HG02885 (cell line): ENCODE measurements at regions not wholly inside any gene's neighbourhood (a gene's known extent, or its start where the extent isn't known, plus 50 kb on each side); places are given as distances from the start of the nearest gene placed in this dataset.

ENCODE experiments used
- ATAC-seq: cut with Tn5 transposase; IDR thresholded peaks from one replicate; pipeline ENCODE4 v1.9.1; 2021; ENCODE audit warnings: mild to moderate bottlenecking; ENCODE audit not compliant: unreplicated experiment, poor library complexity

GRCh38 chr20:60237981-60238380 lies 279.8 kb downstream of the CDH26 start:
- ATAC-seq: no peak

DNA sequence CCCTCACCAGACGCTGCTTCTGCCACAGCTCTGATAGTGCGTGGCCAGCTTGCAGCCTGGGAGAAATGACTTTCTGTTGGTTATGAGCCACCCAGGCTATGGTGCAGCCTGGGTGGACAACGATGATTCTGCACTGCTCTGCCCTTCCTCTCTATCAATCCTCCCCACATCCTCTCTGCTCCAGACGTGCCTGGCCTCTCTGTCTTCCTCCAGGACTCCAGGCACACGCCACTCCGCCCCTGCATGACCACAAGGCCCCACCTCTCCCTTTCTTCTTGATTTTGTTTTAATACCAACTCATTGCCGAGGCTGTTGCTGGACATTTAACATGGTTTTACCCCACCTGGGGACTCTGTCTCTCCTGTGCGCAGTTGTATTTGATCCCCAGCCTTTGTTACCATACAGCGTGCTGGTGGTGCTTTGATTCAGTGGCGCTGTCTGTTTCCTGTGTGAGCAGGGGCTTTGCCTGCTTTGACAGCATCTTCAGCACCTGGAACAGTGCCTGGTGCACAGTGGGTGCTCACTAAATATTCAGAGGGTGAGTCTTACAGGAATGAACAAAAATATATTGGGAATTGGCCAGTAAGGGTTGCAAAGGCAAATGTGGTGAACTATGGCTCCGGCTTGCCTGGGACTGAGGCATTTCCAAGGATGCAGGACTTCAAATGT lies 280.9 kb downstream of the CDH26 start:
- no peak for ATAC-seq

DNA sequence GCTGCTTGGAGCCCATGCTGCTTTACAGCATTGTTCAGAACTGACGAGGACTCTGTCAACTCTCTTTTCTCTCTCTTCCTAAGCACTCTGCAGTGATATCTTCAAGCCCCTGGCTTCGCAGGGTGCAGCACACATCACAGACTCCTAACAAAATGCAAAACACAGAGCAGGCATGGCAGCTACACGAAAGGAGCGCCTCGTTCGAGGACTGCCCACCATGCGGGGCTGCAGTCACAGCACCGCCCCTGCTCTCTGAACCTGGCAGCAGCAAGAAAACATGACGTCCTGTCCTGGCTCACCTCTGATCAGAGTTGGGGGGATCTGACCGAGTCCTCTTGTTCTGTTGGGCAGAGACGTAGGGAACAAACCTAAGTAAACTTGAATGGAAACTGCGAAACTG lies 281.7 kb downstream of the CDH26 start:
- no peak for ATAC-seq

- ATAC-seq: no peak
These were observed 282.2 kb downstream of the CDH26 start for GRCh38 chr20:60240415-60240814.

GRCh38 chr20:60240986-60241385 lies 282.8 kb downstream of the CDH26 start:
- no peak for ATAC-seq

- no peak for ATAC-seq
These were observed 284.7 kb downstream of the CDH26 start for GRCh38 chr20:60242836-60243505.

- no peak for ATAC-seq
These were observed 286.3 kb downstream of the CDH26 start for GRCh38 chr20:60244373-60245146.

GRCh38 chr20:60246751-60247150 lies 288.5 kb downstream of the CDH26 start:
- no peak for ATAC-seq

DNA sequence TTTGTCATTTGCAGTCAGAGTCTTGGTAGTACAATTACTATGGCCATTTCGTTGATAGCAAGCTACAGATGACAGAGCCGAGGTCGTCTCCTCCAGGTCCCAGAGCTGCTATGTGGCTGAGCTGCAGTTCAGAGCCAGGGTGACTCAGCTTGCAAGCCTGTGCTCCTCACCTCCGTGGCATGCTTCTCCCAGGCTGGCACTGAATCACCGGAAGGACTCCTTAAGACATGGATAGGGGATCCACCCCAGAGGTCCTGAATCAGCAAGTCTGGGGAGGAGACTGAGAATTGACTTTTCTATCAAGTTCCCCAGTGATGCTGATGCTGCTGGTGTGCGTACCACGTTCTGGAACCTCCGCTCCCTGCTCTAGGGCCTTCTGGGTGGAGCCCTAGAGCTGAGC lies 291.2 kb downstream of the CDH26 start:
- no peak for ATAC-seq

- no peak for ATAC-seq
These were observed 292.0 kb downstream of the CDH26 start for GRCh38 chr20:60250251-60250650.

DNA sequence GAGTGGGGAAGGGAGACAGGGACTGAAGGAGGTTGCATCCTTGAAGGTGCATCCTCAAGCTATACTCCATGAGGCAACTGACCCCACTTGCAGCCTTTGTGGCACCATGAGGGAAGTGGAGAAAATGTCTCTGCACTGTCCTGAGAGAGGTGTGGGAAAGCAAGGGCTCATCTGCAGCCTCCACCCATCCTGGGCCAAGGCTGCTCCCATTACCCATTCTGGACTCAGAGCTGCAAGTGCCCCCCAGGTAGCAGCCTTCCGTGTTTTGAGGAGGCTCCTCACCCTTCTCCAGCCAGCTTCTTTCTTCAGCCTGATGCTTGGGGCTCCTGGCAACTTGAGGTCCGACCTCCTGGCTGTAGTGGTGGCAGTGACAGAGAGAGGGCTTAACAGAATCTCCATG lies 294.6 kb downstream of the CDH26 start:
- ATAC-seq: no peak

- ATAC-seq: no peak
These were observed 295.2 kb downstream of the CDH26 start for GRCh38 chr20:60253471-60253870.

DNA sequence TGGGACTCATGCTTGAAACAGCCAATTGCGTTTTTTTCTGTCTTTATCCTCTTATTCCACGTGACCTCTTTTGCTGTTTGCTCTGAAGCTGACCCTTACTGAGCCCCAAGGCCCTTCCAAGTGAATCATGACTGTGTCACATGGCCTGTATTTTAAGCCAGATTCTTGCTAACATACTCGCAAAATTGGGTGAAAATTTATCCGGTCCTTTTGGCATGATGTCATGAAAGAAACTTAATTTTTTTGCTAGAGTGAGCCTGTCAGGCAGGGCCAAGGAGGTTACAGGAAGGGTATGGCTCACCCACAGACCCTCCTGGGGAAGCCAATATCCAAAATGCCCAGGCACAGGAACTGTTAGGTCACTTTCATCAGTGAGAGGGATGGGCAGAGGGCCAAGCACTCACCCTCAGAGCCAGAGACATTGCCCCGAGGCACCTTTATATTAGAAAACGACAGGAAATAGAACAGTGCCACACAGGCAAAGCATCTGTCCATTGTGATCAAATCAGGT lies 296.7 kb downstream of the CDH26 start:
- ATAC-seq: no peak

DNA sequence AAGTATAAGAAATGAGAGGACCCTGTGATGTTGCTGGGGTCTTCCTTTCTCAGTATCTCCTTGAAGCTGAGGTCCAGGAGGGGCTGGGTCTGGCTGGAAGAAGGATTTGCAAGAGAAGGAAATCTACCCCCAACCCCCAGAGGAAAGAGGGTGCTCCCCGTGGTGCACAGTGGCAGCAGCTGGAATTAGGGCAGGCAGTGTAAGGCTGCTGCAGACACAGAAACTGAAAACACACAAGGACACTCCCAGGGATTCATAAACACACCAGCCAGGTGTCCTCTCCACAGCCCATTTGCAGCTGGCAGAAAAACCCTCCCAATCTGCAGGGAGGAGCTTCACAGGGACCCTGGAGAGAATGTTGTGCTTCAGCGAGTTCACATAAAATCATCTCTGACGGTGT lies 297.2 kb downstream of the CDH26 start:
- no peak for ATAC-seq

DNA sequence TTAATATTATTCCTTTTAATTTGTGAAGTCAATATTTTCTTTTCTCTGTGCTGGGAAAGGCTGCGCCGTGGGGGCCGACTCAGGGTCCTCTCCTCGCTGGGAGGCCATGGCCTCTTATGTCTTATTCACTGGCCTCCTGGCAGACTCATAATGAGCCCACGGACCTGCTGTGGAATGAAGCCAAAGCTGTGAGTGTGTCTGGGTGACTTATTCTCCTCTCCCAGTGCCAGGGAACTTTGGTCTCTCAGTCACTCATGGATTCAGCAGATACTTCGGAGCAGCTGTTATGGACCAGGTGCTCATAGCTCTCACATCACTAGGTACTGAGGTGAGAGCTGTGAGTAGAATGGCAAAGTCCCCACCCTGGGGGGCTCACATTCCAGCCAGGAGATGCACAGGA lies 297.6 kb downstream of the CDH26 start:
- no peak for ATAC-seq

- no peak for ATAC-seq
These were observed 298.6 kb downstream of the CDH26 start for GRCh38 chr20:60256811-60257210.

DNA sequence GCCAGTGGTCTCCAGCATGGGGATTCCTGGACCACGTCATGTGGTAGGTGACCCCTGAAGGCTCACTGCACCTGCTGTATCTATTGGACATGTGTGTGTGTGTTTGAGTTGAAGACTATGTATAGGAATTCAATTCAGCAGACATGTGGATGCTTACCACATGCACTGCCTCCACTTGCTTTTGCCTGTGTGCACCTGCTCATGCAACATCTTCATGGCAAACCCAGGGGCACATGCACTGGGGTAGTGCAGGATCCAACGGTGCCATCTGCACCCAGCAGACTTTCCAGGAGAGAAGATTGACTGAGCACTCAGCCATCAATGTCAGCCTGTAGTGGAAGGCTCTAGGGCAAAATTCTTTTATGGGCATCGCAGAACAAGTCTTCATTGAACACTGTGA lies 299.4 kb downstream of the CDH26 start:
- no peak for ATAC-seq

- ATAC-seq: no peak
These were observed 300.1 kb downstream of the CDH26 start for GRCh38 chr20:60258255-60258863.

GRCh38 chr20:60261333-60261732 lies 303.1 kb downstream of the CDH26 start:
- ATAC-seq: no peak

DNA sequence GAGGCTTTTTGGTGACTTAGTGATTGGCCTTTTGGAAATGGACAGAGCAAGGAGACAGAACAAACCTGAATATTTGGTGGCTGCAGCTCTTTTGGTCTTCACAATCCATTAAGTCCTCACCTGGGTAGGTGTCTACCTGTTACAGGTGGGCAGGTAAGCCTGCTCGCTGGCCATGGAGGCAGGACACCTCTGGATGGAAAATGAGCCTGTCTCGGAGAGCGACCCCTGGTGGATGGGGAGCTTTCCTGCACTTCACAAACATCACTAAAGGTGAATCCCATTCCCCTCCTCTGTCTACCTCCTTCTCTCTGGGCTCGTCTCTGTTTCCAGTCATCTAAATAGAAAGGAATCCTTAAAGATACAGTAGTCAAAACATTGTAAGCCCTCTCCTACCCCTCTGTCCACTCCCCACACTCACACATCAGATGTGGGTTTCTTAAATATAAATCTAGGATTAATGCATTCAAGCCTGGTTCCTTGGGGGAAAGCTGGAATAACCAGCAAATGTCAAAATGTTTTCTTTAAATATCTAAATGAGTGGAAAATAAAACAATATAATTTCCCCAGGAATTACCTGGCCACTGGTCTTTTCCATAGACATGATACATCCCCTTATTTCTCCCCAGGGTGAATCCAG lies 304.9 kb downstream of the CDH26 start:
- ATAC-seq: no peak
